ENCODE measurements at regions not wholly inside any gene's neighbourhood (a gene's known extent, or its start where the extent isn't known, plus 50 kb on each side); places are given as distances from the start of the nearest gene placed in this dataset.

DNA sequence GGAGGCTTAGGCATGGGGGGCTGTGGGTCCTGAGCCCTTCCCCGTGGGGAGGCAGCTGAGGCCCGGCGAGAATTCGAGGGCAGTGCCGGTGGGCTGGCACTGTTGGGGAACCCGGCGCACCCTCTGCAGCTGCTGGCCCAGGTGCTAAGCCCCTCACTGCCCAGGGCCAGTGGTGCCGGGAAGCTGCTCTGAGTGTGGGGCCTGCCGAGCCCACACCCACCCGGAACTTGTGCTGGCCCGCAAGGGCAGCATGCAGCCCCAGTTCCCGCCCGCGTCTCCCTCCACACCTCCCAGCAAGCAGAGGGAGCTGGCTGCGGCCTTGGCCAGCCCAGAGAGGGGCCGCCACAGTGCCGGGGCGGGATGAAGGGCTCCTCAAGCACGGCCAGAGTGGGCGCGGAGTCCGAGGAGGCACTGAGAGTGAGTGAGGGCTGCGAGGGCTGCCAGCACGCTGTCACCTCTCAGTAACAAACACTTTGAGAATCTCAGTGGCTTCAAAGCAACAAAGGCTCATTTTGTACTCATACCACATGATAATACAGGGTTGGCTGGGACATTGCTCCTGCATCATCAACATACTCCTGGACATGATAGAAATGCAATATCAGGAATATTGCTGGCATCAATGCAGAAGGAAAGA lies 265.7 kb upstream of the ANKRD55 start:
- H3K36me3 ChIP-seq, result no peaks in the 10 kb centered on the region; a peak in 2 of 22 replicates
- H3K4me2 ChIP-seq, result no peak overlapping the region
- no peak overlapping the region for H3K9ac ChIP-seq
- no peak overlapping the region for H3K27ac ChIP-seq
- peaks cover 10 to 66% (median 45%) of the 10 kb centered on the region in 11 experiments; a peak in 20 of 22 replicates for H3K9me3 ChIP-seq (replicated peaks in 1 of 11)
- no peaks in the 10 kb centered on the region for H4K20me1 ChIP-seq
- H3K27me3 ChIP-seq, result no peaks in the 10 kb centered on the region
- H3K4me3 ChIP-seq, result no peak overlapping the region
- no peak for TF ChIP-seq Cebpa-rat (IDR thresholded peaks at IDR 0.05)
- H3K4me1 ChIP-seq, result peaks cover 33 to 53% (median 42%) of the 10 kb centered on the region in 10 experiments

DNA sequence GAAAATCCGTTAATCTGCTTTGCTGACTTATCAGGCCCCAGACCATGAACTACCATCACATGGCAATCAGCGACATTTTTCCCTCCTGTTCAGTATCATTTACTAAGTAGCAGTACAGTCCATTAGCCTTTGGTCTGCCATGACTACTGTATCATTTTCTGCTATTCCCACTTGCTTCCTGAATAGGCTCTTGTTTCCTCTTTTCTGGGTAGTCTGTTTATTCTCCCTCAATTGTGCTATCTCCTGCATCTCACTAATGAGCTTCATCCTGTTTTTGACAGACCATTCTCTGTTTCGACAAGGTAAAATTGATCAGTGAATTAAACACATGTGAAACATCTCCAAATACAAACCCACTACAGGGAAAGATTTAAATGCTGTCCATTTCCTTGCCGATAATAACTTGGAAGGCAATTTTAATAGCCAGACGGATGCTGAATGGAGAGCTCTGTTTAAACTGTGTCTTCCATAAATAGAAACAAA lies 263.5 kb upstream of the ANKRD55 start:
- Histone ChIP-seq H4K20me1 (no peaks in the 10 kb centered on the region), H3K27ac (no peak overlapping the region), H3K9me3 (replicated peaks in 1 of 11) (peaks cover 7 to 65% (median 40%) of the 10 kb centered on the region in 11 experiments; a peak in 20 of 22 replicates), H3K4me3 (no peak overlapping the region), H3K4me1 (peaks cover 25 to 61% (median 30%) of the 10 kb centered on the region in 10 experiments), H3K4me2 (peak overlapping the region; percentile 2 to 44 (median 31); a peak in 16 of 22 replicates), H3K27me3 (no peaks in the 10 kb centered on the region), H3K9ac (no peak overlapping the region), H3K36me3 (no peaks in the 10 kb centered on the region; a peak in 1 of 22 replicates)
- no peak for TF ChIP-seq Cebpa-rat (IDR thresholded peaks at IDR 0.05)

DNA sequence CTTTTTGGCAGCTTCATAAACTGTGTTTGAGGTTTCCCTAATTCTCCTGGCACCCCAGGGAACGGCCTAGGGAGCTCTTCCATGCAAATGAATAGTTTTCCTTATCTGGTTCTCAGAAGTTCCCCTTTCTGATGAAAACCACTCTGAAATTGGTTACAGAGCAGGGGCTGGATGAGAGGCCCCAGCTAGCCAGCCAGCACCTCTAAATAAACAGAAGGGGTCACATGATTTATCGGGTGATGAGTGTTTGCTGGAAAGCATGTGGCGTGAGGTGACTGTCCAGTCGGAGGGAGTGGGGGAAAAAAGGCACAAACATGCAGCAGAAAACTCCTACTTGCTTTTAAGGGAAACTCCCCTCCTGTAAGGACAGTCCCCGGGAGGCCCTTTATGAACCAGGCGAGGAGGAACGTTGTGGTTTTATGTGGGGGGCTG lies 261.2 kb upstream of the ANKRD55 start:
- Histone ChIP-seq H3K4me2 (peak overlapping the region; percentile 1 to 85 (median 38); a peak in 19 of 22 replicates), H3K9ac (peak overlapping the region in 2 of 11 experiments; percentile 23 to 68; a peak in 3 of 22 replicates), H3K27ac (peak overlapping the region in 3 of 11 experiments; percentile 37 to 77 (median 66); a peak in 5 of 22 replicates), H4K20me1 (no peaks in the 10 kb centered on the region), H3K36me3 (no peaks in the 10 kb centered on the region; a peak in 1 of 22 replicates), H3K4me1 (peaks cover 21 to 66% (median 24%) of the 10 kb centered on the region in 10 experiments), H3K4me3 (no peak overlapping the region), H3K9me3 (replicated peaks in 1 of 11) (peaks cover 7 to 61% (median 27%) of the 10 kb centered on the region in 11 experiments; a peak in 20 of 22 replicates), H3K27me3 (no peaks in the 10 kb centered on the region)
- TF ChIP-seq Cebpa-rat (IDR thresholded peaks at IDR 0.05), result no peak

DNA sequence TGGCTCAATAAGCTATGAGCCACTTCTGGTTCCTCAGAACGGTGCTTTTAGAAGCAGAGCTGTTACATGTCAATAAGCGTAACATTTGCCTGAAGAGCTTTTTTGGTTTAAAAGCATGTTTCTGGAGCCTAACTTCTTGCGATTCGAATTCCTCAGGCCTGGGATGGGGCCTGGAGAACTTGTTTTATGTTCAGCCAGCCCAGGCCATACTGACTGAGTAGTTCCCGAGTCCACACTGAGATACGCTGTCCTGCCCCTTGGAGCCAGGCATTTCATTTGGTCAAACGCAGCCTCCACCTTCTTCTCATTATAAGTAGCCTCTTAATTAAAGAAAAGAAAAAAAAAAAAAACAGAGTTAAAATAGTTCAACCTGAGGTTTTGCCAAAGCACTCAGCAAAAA lies 260.6 kb upstream of the ANKRD55 start:
- Histone ChIP-seq H3K9ac (peak overlapping the region in 2 of 11 experiments; percentile 23 to 64; a peak in 3 of 22 replicates), H3K4me3 (no peak overlapping the region), H4K20me1 (no peaks in the 10 kb centered on the region), H3K9me3 (replicated peaks in 1 of 11) (peaks cover 6 to 61% (median 27%) of the 10 kb centered on the region in 11 experiments; a peak in 20 of 22 replicates), H3K4me1 (peaks cover 21 to 66% (median 24%) of the 10 kb centered on the region in 10 experiments), H3K36me3 (no peaks in the 10 kb centered on the region; a peak in 1 of 22 replicates), H3K27me3 (no peaks in the 10 kb centered on the region), H3K4me2 (peak overlapping the region in 10 of 11 experiments; percentile 1 to 85 (median 36); a peak in 14 of 22 replicates), H3K27ac (peak overlapping the region in 3 of 11 experiments; percentile 37 to 77 (median 66); a peak in 3 of 22 replicates)
- no peak for TF ChIP-seq Cebpa-rat (IDR thresholded peaks at IDR 0.05)

DNA sequence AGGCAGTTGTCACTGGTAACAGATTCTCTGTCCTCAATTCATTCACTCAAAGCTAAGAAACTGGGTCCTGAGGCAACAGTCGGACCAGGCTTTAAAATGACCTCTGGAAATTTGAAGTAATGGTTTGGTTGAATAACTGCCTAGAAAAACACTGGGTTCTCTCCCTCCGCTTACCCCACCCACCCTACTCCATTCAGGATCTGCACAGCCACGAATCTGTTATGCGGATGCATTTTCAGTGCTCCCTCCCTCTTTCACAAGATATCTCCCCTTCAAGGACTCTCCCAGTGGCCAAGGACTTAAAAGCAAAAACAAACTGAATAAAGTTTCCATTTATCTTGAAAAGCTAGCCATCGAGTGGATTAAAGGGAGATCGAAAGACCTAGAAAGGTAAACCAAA lies 260.2 kb upstream of the ANKRD55 start:
- no peaks in the 10 kb centered on the region for H4K20me1 ChIP-seq
- peak overlapping the region in 7 of 11 experiments; percentile 1 to 85 (median 38); a peak in 10 of 22 replicates for H3K4me2 ChIP-seq
- peaks cover 21 to 66% (median 24%) of the 10 kb centered on the region in 10 experiments for H3K4me1 ChIP-seq
- H3K27ac ChIP-seq, result peak overlapping the region in 2 of 11 experiments; percentile 66 to 77; a peak in 2 of 22 replicates
- H3K9me3 ChIP-seq (replicated peaks in 1 of 11), result peaks cover 6 to 61% (median 27%) of the 10 kb centered on the region in 11 experiments; a peak in 20 of 22 replicates
- H3K36me3 ChIP-seq, result no peaks in the 10 kb centered on the region; a peak in 1 of 22 replicates
- H3K27me3 ChIP-seq, result no peaks in the 10 kb centered on the region
- H3K9ac ChIP-seq, result peak overlapping the region in 1 of 11 experiments; percentile 64; a peak in 1 of 22 replicates
- no peak for TF ChIP-seq Cebpa-rat (IDR thresholded peaks at IDR 0.05)
- H3K4me3 ChIP-seq, result no peak overlapping the region

DNA sequence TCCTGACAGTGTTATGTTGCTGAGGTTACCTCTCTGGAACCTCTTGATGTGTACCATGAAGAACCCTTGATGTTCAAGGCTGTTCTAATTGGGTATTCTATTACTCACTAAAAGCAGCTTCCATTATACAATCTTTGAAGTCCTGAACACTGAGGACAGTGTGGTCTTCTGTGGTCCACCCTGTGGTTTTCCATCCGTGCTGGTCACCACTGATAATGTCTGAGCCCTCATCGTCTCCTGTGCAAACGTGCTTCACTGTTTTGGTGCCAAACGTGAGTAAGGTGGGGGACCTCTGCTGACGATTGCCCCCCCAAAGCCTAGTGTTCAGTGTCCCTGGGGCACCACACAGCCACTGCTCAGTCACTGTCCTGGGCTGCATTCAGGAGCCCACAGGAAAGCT lies 259.7 kb upstream of the ANKRD55 start:
- Histone ChIP-seq H3K27ac (peak overlapping the region in 2 of 11 experiments; percentile 66 to 77; a peak in 2 of 22 replicates), H3K4me3 (no peak overlapping the region), H3K9me3 (replicated peaks in 1 of 11) (peaks cover 8 to 61% (median 27%) of the 10 kb centered on the region in 11 experiments; a peak in 21 of 22 replicates), H3K9ac (no peak overlapping the region), H4K20me1 (no peaks in the 10 kb centered on the region), H3K4me1 (peaks cover 21 to 66% (median 24%) of the 10 kb centered on the region in 10 experiments), H3K4me2 (peak overlapping the region in 3 of 11 experiments; percentile 1 to 85 (median 77); a peak in 5 of 22 replicates), H3K27me3 (no peaks in the 10 kb centered on the region), H3K36me3 (peaks cover 0 to 1% (median 0%) of the 10 kb centered on the region in 11 experiments; a peak in 1 of 22 replicates)
- no peak for TF ChIP-seq Cebpa-rat (IDR thresholded peaks at IDR 0.05)

DNA sequence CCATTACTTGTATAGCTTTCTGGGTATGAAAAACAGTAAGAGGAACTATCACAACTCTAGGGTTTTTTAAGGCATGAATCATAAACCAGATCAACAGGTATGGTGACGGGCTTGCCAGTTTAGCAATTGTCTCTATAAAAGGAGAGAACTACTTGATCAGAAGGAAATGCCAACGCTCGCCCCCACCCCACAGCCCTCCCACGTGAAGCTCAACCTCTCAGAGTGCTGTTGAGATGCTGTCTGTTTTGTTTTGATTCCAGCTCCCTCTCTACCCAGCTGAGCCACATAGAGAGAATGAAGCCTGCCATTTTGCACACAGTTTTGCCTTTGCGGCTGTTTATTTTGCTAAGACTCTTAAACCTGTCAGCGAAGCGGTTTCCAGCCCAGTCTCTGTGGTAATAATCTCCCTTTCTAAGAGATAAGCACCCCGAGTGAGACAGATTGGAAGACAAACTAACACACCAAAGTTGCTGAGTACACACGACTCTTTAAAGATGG lies 257.9 kb upstream of the ANKRD55 start:
- no peaks in the 10 kb centered on the region for H4K20me1 ChIP-seq
- H3K4me1 ChIP-seq, result peaks cover 11 to 53% (median 18%) of the 10 kb centered on the region in 10 experiments
- H3K4me2 ChIP-seq, result peak overlapping the region in 2 of 11 experiments; percentile 11 to 15; a peak in 2 of 22 replicates
- TF ChIP-seq Cebpa-rat (IDR thresholded peaks at IDR 0.05), result no peak
- H3K9me3 ChIP-seq (replicated peaks in 1 of 11), result peaks cover 25 to 69% (median 39%) of the 10 kb centered on the region in 11 experiments
- no peak overlapping the region for H3K27ac ChIP-seq
- no peak overlapping the region for H3K4me3 ChIP-seq
- H3K9ac ChIP-seq, result no peak overlapping the region
- H3K36me3 ChIP-seq, result peaks cover 0 to 6% (median 0%) of the 10 kb centered on the region in 11 experiments; a peak in 1 of 22 replicates
- H3K27me3 ChIP-seq, result no peaks in the 10 kb centered on the region

DNA sequence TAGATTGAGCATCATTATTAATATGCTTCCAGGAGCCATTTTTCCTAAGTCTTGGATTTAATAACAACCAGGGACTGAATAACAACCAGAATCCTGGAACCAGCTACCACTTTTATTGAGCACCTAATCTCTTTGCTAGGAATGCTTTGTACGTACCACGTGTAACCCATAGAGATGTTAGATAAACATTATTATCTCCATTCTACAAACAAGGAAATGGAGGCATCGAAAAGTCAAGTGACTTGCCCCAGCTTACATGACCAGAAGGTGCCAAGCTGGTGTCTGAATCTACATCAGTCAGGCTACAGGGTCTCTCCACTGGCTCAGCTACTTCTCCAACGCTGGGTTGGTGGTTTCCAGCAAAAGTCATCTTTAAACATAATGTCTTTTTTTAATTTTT lies 256.1 kb upstream of the ANKRD55 start:
- TF ChIP-seq Cebpa-rat (IDR thresholded peaks at IDR 0.05), result no peak
- H3K27ac ChIP-seq, result no peak overlapping the region
- peaks cover 25 to 69% (median 42%) of the 10 kb centered on the region in 11 experiments for H3K9me3 ChIP-seq (replicated peaks in 1 of 11)
- no peak overlapping the region for H3K4me3 ChIP-seq
- H4K20me1 ChIP-seq, result no peaks in the 10 kb centered on the region
- H3K4me2 ChIP-seq, result no peak overlapping the region
- no peaks in the 10 kb centered on the region for H3K27me3 ChIP-seq
- H3K4me1 ChIP-seq, result peaks cover 6 to 43% (median 14%) of the 10 kb centered on the region in 10 experiments
- no peak overlapping the region for H3K9ac ChIP-seq
- H3K36me3 ChIP-seq, result peaks cover 0 to 6% (median 0%) of the 10 kb centered on the region in 11 experiments; a peak in 1 of 22 replicates
